HG02678 (cell line): ENCODE measurements at regions not wholly inside any gene's neighbourhood (a gene's known extent, or its start where the extent isn't known, plus 50 kb on each side); places are given as distances from the start of the nearest gene placed in this dataset.
"Not testable (repeated sequence)": the region's sequence is repeated elsewhere in the genome, so short reads cannot be mapped to it uniquely, and the experiment has no call there.

Experiments
- ATAC-seq: cut with Tn5 transposase; IDR thresholded peaks from one replicate; pipeline ENCODE4 v1.9.1; 2021; ENCODE audit warnings: mild to moderate bottlenecking, moderate library complexity; ENCODE audit not compliant: unreplicated experiment

DNA sequence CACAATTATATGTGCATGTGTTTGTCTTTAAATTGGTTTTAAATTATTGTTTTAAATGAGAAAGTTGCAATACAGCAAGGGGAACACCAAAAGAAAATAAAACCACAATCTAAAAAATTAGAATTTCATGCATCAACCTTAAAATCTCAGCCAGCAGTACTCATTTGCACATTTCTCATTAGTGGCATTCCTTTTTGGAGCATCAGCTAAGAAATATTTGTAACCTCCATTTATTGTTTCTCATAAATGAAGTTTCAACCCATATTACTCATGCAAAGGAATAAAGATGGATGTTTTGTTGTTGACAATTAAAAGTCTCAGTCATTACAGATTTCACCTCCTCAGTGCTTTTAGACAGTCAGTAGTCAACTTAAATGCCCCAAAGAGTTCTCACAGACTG lies 160.1 kb downstream of the TBX15 start:
- ATAC-seq: no peak

DNA sequence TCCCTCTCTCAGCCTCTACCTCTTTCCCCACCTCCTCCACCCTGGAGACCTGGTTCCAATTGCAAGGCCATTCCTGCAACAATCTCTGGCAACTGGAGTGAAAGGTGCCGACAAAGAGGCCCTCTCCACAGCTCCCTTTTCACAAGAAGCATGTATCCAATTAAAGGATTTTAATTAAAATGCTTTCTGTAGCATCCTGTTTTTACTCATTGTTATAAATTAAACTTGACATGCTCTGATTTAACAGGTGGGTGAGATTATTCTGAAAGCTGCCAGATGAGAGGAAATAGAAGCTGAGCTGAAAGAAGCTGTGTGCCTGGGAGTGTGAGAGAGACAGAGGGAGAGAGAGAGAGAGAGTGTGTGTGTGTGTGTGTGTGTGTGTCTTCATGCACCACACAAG lies 160.5 kb downstream of the TBX15 start:
- ATAC-seq: no peak

DNA sequence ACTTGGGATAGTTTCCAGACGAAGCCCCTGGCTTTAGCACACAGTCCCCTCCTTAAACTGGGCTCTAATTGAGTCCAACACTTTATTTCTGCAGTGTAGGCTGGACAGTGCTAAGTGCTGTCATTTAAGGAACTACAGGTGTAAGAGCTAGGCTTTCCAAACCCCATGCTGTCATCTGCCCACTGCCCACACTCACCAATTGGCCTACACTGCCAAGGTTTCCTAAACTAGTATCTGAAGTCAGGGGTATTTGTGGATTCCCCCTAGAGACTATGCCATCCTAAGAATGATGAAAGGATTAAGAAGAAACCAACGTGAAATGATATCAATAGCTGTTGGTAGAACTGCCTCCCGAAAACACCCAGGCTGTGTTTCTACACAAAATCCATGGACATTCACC lies 160.9 kb downstream of the TBX15 start:
- ATAC-seq: no peak

GRCh38 chr1:118826669-118827068 lies 161.5 kb downstream of the TBX15 start:
- ATAC-seq: no peak

GRCh38 chr1:118825619-118826018 lies 162.5 kb downstream of the TBX15 start:
- no peak for ATAC-seq

DNA sequence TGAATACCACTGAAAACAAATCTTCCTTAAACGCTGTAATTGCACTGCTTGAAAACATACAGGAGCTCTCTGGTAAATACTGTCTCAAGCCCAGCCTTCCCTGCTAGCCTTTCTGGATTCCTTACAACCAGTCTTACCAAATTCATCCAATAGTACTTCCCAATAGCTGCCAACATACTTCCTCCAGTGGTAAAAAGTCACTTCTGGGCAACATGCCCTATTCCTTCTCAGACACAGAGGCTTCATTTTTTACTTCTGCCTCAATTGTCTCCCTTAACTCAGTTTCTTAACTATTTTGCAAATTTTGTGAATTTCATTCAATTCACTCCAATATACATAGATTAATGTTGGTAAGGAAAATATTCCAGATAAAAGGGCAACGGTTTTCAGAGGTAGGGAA lies 166.3 kb downstream of the TBX15 start:
- no peak for ATAC-seq

- no peak for ATAC-seq
These were observed 167.3 kb downstream of the TBX15 start for GRCh38 chr1:118820864-118821263.

DNA sequence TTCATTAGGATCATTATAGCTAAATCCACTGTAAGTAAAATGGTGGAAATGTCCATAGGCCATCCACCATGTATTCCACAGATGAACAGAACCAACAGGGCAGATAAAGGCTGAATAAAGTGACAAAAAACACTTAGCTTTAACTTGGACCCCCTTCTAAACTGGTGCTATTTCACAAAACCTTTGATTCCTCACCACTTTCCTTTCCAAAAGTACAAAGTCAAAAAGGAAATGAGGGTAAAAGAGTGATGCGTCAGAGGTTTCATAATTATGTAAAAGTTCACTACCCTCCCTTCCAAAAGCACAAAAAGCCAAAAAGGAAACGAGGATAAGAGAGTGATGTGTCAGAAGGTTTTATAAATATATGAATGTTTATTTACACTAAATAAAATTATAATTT lies 172.2 kb downstream of the TBX15 start:
- ATAC-seq: no peak

- ATAC-seq: no peak
These were observed 175.6 kb downstream of the TBX15 start for GRCh38 chr1:118812555-118812954.

DNA sequence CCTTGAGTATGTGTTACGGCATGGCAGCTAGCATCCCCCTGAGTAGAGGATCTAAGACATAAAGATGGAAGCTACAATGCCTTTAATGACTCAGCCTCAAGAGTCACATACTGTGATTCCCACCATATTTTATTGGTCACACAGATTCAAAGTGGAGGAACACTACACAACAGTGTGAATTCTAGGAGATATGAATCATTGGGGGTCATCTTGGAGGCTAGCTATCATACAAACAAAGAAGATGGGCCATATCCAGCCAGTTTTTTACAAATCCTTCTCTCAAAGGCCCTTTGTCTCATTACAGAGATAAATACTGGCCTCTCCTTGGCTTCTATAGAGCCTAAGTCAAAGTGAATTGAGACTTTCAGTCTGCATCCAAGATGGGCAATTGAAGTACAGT lies 177.0 kb downstream of the TBX15 start:
- ATAC-seq: no peak

GRCh38 chr1:118809586-118809985 lies 178.6 kb downstream of the TBX15 start:
- ATAC-seq: no peak

DNA sequence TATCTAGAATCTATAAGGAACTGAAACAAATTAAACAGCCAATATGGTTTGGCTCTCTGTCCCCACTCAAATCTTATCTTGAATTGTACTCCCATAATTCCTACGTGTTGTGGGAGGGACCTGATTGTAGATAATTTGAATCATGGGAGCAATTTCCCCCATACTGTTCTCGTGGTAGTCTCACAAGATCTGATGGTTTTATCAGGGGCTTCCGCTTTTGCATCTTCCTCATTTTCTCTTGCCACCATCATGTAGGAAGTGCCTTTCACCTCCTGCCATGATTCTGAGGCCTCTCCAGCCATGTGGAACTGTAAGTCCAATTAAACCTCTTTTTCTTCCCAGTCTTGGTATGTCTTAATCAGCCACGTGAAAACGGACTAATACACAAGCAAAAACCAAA lies 185.0 kb downstream of the TBX15 start:
- ATAC-seq: not testable (repeated sequence)

DNA sequence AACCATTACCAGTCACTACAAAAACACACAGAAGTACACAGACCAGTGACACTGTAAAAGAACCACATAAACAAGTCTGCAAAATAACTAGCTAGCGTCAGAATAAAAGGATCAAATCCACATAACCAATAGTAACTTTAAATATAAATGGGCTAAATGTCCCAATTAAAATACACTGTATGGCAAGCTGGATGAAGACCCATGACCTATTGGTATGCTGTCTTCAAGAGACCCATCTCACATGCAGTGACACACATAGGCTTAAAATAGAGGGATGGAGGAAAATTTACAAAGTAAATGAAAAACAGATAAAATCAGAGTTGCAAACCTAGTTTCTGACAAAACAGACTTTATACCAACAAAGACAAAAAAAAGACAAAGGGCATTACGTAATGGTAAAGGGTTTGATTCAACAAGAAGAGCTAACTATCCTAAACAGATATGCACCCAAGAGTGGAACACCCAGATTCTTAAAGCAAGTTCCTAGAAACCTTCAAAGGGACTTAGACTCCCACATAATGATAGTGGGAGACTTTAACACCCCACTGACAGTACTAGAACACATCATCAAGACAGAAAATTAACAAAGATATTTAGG lies 196.9 kb downstream of the TBX15 start:
- ATAC-seq: no peak

GRCh38 chr1:118788463-118788862 lies 199.7 kb downstream of the TBX15 start:
- no peak for ATAC-seq

- no peak for ATAC-seq
These were observed 201.5 kb downstream of the TBX15 start for GRCh38 chr1:118786454-118787155.

- no peak for ATAC-seq
These were observed 202.9 kb downstream of the TBX15 start for GRCh38 chr1:118785246-118785645.

GRCh38 chr1:118783095-118783758 lies 204.9 kb downstream of the TBX15 start:
- no peak for ATAC-seq

- no peak for ATAC-seq
These were observed 214.5 kb downstream of the TBX15 start for GRCh38 chr1:118773656-118774055.

GRCh38 chr1:118767971-118768370 lies 220.2 kb downstream of the TBX15 start:
- ATAC-seq: no peak

DNA sequence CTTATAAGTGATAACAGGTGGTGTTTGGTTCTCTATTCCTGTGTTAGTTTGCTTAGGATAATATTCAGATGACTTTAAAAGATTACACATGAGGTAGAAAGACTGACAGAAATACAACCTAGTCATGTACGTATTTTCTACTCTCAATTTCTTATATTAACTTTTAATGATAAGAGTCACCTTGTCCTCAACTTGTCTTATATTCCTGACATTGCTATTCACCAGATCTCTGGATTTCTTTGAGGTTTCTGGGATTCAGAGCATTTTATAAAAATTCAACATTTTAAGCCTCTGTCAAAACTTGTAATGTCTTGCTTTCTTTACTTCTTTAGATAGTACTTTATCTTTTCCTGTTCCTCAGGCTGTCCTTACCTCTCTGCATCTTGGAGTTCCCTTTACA lies 234.2 kb downstream of the TBX15 start:
- ATAC-seq: no peak

DNA sequence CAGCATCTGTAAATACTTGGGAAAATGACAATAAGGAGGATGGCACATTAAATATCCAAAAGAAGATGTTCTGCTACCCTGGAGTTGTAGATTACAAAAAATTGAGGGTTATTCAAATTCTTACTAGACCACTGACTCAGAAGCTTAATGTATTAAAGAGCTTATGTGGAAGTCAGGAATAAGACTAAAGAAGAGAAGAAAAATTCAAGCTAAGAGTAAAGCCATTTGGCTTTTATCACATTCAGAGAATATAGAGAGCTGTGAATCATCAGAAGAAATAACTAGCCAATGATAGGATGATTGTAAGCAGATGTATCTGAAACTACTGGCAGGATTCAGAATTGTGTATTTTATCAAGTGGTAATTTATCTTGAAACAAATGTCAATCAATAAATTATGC lies 237.0 kb downstream of the TBX15 start:
- ATAC-seq: no peak

DNA sequence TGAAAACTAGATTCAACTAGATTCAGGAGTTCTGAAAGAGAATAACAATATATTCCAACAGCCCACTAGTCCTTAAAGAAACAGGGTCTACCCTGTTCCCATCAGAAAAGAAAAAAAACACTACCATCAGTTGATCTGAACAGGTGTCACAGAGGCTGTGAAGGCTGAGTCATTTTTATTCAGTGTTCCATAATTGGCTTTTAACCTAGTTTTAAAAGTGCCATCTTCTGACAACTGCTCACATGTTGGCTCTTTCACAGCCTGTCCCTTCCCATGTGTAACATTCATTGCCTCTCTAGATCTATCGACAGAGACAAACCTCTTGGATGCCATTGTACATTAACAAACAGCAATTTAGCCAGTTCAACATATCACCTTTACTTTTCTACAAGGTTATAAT lies 243.7 kb downstream of the TBX15 start:
- ATAC-seq: no peak
